Spleen (tissue), 11 donors: ENCODE measurements at regions not wholly inside any gene's neighbourhood (a gene's known extent, or its start where the extent isn't known, plus 50 kb on each side); places are given as distances from the start of the nearest gene placed in this dataset.

ENCODE experiments used
- DNase-seq: peaks from one replicate; pipeline ENCODE4 v3.0.0-alpha.2; 2020
- H3K27ac ChIP-seq, 8 donors: fragments of 200-600 bp; sonication (generic) in 7 of 8; 1 replicate in 4 of 8; 2 replicates in 4 of 8; pipeline versions ENCODE4 v1.5.0 to v1.8.0; 2016 to 2021; ENCODE audit warnings: inconsistent platforms in 4 of 8, mild to moderate bottlenecking in 4 of 8, moderate library complexity in 1 of 8
- H3K27me3 ChIP-seq, 7 donors: fragments of 200-600 bp; sonication (generic) in 6 of 7; replicated peaks in 1 of 7; 1 replicate in 4 of 7; 2 replicates in 3 of 7; pipeline versions ENCODE4 v1.5.0 to v1.8.0; 2016 to 2021; ENCODE audit warnings: inconsistent platforms in 3 of 7, mild to moderate bottlenecking in 1 of 7
- H3K36me3 ChIP-seq, 6 donors: fragments of 200-600 bp; sonication (generic) in 5 of 6; 1 replicate in 4 of 6; 2 replicates in 2 of 6; pipeline versions ENCODE4 v1.5.0 to v1.8.0; 2016 to 2021; ENCODE audit warnings: inconsistent platforms in 2 of 6
- H3K4me1 ChIP-seq, 6 donors: fragments of 200-600 bp; sonication (generic) in 5 of 6; 1 replicate in 3 of 6; 2 replicates in 3 of 6; pipeline versions ENCODE4 v1.5.0 to v1.8.0; 2016 to 2021; ENCODE audit warnings: inconsistent platforms in 3 of 6
- H3K4me3 ChIP-seq, 8 donors: fragments of 200-600 bp; sonication (generic) in 7 of 8; 1 replicate in 4 of 8; 2 replicates in 4 of 8; pipeline versions ENCODE4 v1.5.0 to v1.8.0; 2016 to 2021; ENCODE audit warnings: inconsistent platforms in 4 of 8, mild to moderate bottlenecking in 4 of 8, moderate library complexity in 2 of 8
- H3K9me3 ChIP-seq, 8 donors: fragments of 200-600 bp; sonication (generic) in 7 of 8; 1 replicate in 4 of 8; 2 replicates in 4 of 8; pipeline versions ENCODE4 v1.5.0 to v1.8.0; 2016 to 2021; ENCODE audit warnings: inconsistent platforms in 4 of 8
- POLR2A ChIP-seq, 3 donors: fragments of 450-650 bp; IDR thresholded peaks; one replicate each; pipeline ENCODE4 v1.5.1; 2017; ENCODE audit warnings: antibody characterized with exemption in 3 of 3, mild to moderate bottlenecking in 1 of 3
- POLR2AphosphoS5 ChIP-seq, 3 donors: sonication (generic); formaldehyde crosslinking; IDR thresholded peaks; one replicate each; pipeline ENCODE4 v1.5.1; 2017; ENCODE audit warnings: antibody characterized with exemption in 3 of 3
- WGBS, 5 donors: extraction: QIAGEN DNeasy Blood & Tissue Kit in 3 of 5; methylation state at CpG; one replicate each; pipeline versions ENCODE4 v1.1.5 to v1.1.7; 2013 to 2018; 5-methylcytosine and 5-hydroxymethylcytosine counted together
- intact Hi-C: fragments of 100-400 bp; cut with DNase I; formaldehyde crosslinking; loops from one replicate; pipeline ENCODE4 v1.15.0; 2023; ENCODE audit warnings: low total_unique reads
- TF ChIP-seq, protein P1 (sequence below), 11 experiments: fragments of 200-600 bp in 7 of 11; fragments of 450-650 bp in 4 of 11; sonication (generic) in 4 of 11; IDR thresholded peaks in 8 of 11; conservative IDR thresholded peaks in 3 of 11; 1 replicate in 7 of 11; 2 replicates in 4 of 11; pipeline versions ENCODE4 v1.4.0 to v1.8.0; 2016 to 2021; ENCODE audit warnings: antibody characterized with exemption in 11 of 11, inconsistent platforms in 4 of 11, mild to moderate bottlenecking in 1 of 11
- donor health status: healthy with polysubstance abuse.
- donor health status: DM: no; HTN: no; CAD: no; lungs with moderate emphysema.
- donor health status: DM: no; HTN: no; CAD: no.
- donor health status: Bipolar disorder and iron deficiency.
- donor health status: healthy.
- donor health status: DM: no; HTN: no; CAD: no.
- donor health status: DM: yes; HTN: yes; CAD: no.

DNA sequence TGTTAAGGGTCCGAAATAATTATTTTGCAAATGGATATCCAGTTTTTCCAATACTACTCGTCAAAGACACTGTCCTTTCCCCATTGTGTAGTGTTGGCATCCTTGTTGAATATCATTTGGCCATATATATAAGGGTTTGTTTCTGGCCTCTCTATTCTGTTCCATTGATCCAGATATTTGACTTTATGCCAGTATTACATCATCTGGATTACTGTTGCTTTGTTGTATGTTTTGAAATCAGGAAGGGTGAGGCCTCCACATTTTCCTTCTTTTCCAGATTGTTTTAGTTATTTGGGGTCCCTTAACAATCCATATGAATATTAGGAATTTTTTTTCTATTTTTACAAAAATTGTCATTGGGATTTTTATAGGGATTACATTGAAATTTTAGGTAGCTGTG is 244.1 kb downstream of the GPD2 start:
- intact Hi-C loops: no loop called here
- H3K36me3 ChIP-seq: no peaks in the 10 kb centered on the region
- H3K4me1 ChIP-seq: no peaks in the 10 kb centered on the region
- no peak overlapping the region for H3K4me3 ChIP-seq
- no peaks in the 10 kb centered on the region for H3K9me3 ChIP-seq
- DNase-seq: no peak
- WGBS, 5 donors: 86 to 93% (median 91%) methylated on average over 2 of the region's 2 CpGs
- no peaks in the 10 kb centered on the region for H3K27me3 ChIP-seq
- no peak overlapping the region for H3K27ac ChIP-seq
- TF ChIP-seq, protein P1, sequence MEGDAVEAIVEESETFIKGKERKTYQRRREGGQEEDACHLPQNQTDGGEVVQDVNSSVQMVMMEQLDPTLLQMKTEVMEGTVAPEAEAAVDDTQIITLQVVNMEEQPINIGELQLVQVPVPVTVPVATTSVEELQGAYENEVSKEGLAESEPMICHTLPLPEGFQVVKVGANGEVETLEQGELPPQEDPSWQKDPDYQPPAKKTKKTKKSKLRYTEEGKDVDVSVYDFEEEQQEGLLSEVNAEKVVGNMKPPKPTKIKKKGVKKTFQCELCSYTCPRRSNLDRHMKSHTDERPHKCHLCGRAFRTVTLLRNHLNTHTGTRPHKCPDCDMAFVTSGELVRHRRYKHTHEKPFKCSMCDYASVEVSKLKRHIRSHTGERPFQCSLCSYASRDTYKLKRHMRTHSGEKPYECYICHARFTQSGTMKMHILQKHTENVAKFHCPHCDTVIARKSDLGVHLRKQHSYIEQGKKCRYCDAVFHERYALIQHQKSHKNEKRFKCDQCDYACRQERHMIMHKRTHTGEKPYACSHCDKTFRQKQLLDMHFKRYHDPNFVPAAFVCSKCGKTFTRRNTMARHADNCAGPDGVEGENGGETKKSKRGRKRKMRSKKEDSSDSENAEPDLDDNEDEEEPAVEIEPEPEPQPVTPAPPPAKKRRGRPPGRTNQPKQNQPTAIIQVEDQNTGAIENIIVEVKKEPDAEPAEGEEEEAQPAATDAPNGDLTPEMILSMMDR (IDR thresholded peaks at IDR 0.05 in 8 of 11, conservative IDR thresholded peaks at IDR 0.05 in 3 of 11): no peak
- TF ChIP-seq POLR2AphosphoS5 (IDR thresholded peaks at IDR 0.05): no peak
- no peak for TF ChIP-seq POLR2A (IDR thresholded peaks at IDR 0.05)

DNA sequence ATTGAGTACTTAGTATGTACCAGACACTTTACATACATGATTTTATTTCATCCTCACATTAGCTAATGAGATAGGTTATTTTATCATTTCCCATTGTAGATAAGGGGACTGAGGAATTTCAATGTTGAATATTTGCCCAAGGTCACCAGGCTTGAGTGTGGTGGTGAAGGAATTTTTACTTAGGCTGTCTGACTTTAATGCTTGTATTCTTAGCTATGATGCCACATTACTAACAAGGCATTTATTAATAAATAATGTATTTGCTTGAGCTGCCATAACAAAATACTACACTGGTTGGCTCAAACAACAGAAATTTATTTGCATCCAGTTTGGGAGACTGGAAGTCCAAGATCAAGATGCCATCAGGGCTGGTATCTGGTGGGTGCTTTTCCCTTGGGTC is 250.9 kb downstream of the GPD2 start:
- no peaks in the 10 kb centered on the region for H3K9me3 ChIP-seq
- no peak overlapping the region for H3K27ac ChIP-seq
- TF ChIP-seq POLR2AphosphoS5 (IDR thresholded peaks at IDR 0.05) (no peak), POLR2A (IDR thresholded peaks at IDR 0.05) (no peak)
- TF ChIP-seq, protein P1 (IDR thresholded peaks at IDR 0.05 in 8 of 11, conservative IDR thresholded peaks at IDR 0.05 in 3 of 11): no peak
- intact Hi-C loops: no loop called here
- H3K4me1 ChIP-seq: no peaks in the 10 kb centered on the region
- no peak overlapping the region for H3K4me3 ChIP-seq
- no peaks in the 10 kb centered on the region for H3K27me3 ChIP-seq
- no peak for DNase-seq
- no peaks in the 10 kb centered on the region for H3K36me3 ChIP-seq

DNA sequence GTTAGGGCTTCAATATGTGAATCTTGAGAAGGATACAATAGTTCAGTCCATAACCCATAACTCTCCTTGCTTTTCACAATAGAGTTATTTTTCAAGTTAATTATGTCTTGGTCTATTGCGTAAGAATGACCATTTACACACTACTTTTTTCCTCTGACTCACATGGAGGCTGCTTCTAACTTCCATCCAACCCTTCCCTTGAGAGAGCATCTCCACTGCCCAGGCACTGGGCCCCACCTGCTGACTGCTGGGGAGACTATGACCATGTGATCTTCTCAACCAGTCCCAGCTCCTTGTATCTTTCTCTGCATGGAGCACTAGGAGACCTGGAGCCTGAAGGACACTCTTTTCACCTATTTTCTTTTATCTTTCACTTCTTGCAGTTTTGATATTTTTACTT is 251.5 kb downstream of the GPD2 start:
- intact Hi-C loops: no loop called here
- H3K4me3 ChIP-seq: no peak overlapping the region
- no peaks in the 10 kb centered on the region for H3K36me3 ChIP-seq
- DNase-seq: no peak
- no peaks in the 10 kb centered on the region for H3K4me1 ChIP-seq
- WGBS, 5 donors: 95 to 100% (median 100%) methylated on average over 1 of the region's 1 CpG
- TF ChIP-seq POLR2A (IDR thresholded peaks at IDR 0.05): no peak
- no peak for TF ChIP-seq POLR2AphosphoS5 (IDR thresholded peaks at IDR 0.05)
- TF ChIP-seq, protein P1 (IDR thresholded peaks at IDR 0.05 in 8 of 11, conservative IDR thresholded peaks at IDR 0.05 in 3 of 11): no peak
- no peak overlapping the region for H3K27ac ChIP-seq
- no peaks in the 10 kb centered on the region for H3K27me3 ChIP-seq
- no peaks in the 10 kb centered on the region for H3K9me3 ChIP-seq

DNA sequence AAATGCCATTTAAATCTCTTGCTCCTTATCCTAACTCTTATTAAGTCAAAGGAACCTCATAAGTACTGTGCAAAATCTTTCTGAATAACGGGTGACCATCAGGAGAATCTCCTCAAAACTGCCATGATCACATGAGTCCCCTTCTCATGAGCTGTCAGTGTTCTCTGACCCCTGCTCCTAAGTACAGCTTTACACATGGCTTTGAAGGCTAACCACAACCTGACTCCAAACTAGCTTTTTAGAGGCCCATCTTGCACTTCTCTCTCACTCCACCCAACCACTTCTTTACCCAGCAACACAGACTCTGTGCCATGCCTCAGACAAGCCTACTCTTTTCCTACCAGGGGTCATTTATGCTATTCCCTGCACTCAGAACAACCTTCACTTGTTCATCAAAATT is 253.8 kb downstream of the GPD2 start:
- no peaks in the 10 kb centered on the region for H3K9me3 ChIP-seq
- no peaks in the 10 kb centered on the region for H3K36me3 ChIP-seq
- H3K27me3 ChIP-seq: no peaks in the 10 kb centered on the region
- no peaks in the 10 kb centered on the region for H3K4me1 ChIP-seq
- 66 to 71% (median 69%) methylated on average over 1 of the region's 1 CpG for WGBS, 5 donors
- H3K27ac ChIP-seq: no peak overlapping the region
- intact Hi-C loops: no loop called here
- DNase-seq: no peak
- TF ChIP-seq POLR2A (IDR thresholded peaks at IDR 0.05) (no peak), POLR2AphosphoS5 (IDR thresholded peaks at IDR 0.05) (no peak)
- TF ChIP-seq, protein P1 (IDR thresholded peaks at IDR 0.05 in 8 of 11, conservative IDR thresholded peaks at IDR 0.05 in 3 of 11): no peak
- H3K4me3 ChIP-seq: no peak overlapping the region
